HCT116 (cell line): ENCODE measurements at regions not wholly inside any gene's neighbourhood (a gene's known extent, or its start where the extent isn't known, plus 50 kb on each side); places are given as distances from the start of the nearest gene placed in this dataset.

Experiments
- CEBPB ChIP-seq: IDR thresholded peaks from 2 replicates; pipeline ENCODE4 v1.6.1; 2012; ENCODE audit warnings: low read depth
- CTCF ChIP-seq, 3 experiments: fragments of 200-600 bp in 1 of 3; sonication (generic) in 1 of 3; IDR thresholded peaks in 2 of 3; conservative IDR thresholded peaks in 1 of 3; 2 replicates each; pipeline ENCODE4 v1.5.1; 2012 to 2017; ENCODE audit warnings: low read depth in 2 of 3, low read length in 2 of 3, antibody characterized with exemption in 1 of 3, borderline replicate concordance in 1 of 3, control low read depth in 1 of 3, mild to moderate bottlenecking in 1 of 3, mixed read lengths in 1 of 3, mixed run types in 1 of 3, moderate library complexity in 1 of 3; ENCODE audit not compliant: insufficient read depth in 1 of 3
- EZH2 ChIP-seq: fragments of 200-600 bp; sonication (generic); IDR thresholded peaks from 2 replicates; pipeline ENCODE4 v1.6.1; 2017; ENCODE audit warnings: antibody characterized with exemption, mixed run types
- JUND ChIP-seq: IDR thresholded peaks from 2 replicates; pipeline ENCODE4 v1.6.1; 2012
- MAX ChIP-seq: IDR thresholded peaks from 2 replicates; pipeline ENCODE4 v1.6.1; 2012
- POLR2A ChIP-seq: IDR thresholded peaks from 2 replicates; pipeline ENCODE4 v1.7.0; 2011; ENCODE audit warnings: borderline replicate concordance; ENCODE audit not compliant: insufficient read depth, insufficient read length; ENCODE audit errors: extremely low read depth
- POLR2AphosphoS5 ChIP-seq: IDR thresholded peaks from 2 replicates; pipeline ENCODE4 v1.6.1; 2011; ENCODE audit warnings: mild to moderate bottlenecking, low read depth, low read length, moderate library complexity
- REST ChIP-seq: IDR thresholded peaks from 2 replicates; pipeline ENCODE4 v1.6.1; 2012; ENCODE audit warnings: low read depth
- SP1 ChIP-seq: IDR thresholded peaks from 2 replicates; pipeline ENCODE4 v1.6.1; 2012; ENCODE audit warnings: low read depth
- TF ChIP-seq, protein P1 (sequence below): IDR thresholded peaks from 2 replicates; pipeline ENCODE4 v1.6.1; 2012

DNA sequence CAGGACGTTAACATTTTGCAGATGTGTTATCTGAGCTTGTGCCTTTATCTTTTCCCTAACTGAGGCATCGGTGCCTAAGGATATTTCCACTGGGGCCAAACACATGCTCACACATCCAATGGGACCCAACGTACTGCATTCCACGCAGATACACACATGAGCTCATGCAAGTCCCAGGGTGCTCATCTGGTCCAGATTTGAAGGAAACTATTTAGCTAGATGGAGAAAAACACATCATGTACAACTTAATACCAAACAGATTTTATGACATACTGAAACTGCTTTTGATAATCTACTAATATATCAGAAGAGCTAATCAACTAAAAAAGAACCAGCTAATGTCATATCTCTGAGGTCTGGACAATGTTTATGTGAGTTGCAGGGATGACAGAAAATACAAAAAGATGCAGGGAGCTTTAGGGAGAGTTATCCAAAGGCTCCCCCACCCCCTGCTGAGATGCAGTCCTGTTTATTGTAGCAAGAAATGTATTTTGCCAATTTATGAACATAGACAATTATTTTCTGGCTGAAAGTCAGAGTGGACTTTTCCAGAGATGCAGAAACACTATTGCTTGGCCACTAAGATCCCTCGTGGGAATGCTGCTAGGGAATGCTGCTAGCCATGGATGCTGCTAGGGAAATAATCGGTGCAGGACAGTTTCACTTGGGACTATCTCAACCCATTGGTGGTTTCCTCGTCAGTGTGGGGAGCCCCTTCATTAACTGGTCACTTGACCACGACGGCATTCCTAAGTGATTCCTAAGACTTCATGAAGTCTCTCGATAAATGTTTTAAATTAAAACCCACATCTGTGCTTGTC, 172.8 kb downstream of the SMIM20 start:
- TF ChIP-seq CTCF (IDR thresholded peaks at IDR 0.05 in 2 of 3, conservative IDR thresholded peaks at IDR 0.05 in 1 of 3; ENCODE audit: borderline replicate concordance in 1 of 3, insufficient read depth in 1 of 3, low read depth in 2 of 3, low read length in 2 of 3): no peak
- no peak for TF ChIP-seq SP1
- TF ChIP-seq POLR2A: no peak
- no peak for TF ChIP-seq POLR2AphosphoS5
- no peak for TF ChIP-seq CEBPB
- TF ChIP-seq, protein P1, sequence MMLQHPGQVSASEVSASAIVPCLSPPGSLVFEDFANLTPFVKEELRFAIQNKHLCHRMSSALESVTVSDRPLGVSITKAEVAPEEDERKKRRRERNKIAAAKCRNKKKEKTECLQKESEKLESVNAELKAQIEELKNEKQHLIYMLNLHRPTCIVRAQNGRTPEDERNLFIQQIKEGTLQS: no peak
- TF ChIP-seq EZH2: no peak
- no peak for TF ChIP-seq REST
- TF ChIP-seq MAX: no peak
- no peak for TF ChIP-seq JUND
